GM12873 (cell line): ENCODE measurements at regions not wholly inside any gene's neighbourhood (a gene's known extent, or its start where the extent isn't known, plus 50 kb on each side); places are given as distances from the start of the nearest gene placed in this dataset.

ENCODE experiments used
- TF ChIP-seq, protein P1 (sequence below): IDR thresholded peaks from 2 replicates; pipeline ENCODE4 v1.5.1; 2012; ENCODE audit warnings: low read depth, mild to moderate bottlenecking, moderate library complexity, low read length, control low read depth; ENCODE audit not compliant: insufficient read depth; ENCODE audit errors: missing control alignments

DNA sequence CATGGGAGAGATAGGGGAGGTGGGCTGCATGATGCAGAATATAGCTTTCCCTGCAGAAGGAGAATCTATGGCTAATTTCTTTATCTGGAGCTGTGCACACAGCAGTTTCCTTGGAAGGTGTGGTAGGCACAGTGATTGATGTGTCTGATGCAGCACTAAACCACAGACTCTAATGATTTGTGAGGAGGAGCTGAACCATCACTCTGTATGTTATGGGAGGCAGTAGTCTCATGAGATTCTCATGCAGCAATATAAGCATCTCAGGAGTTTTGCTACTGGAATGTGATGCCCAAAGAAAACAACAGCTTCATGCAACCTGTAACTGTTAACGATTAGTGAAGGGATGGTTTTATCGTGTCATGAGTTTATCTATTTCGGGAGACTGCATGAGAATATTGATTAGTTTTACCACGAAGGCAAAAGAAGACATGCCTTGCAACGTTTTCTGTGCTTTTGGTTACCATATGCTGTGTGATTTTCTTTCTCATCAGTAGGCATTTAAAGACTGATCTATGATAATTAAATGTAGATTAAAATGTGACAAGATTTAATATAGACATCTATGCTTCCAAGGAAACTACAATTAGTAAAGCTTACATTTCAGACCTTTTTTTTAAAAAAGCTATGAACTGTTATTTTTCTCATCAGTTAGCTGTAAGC lies 286.8 kb downstream of the ARL6IP6 start:
- TF ChIP-seq, protein P1, sequence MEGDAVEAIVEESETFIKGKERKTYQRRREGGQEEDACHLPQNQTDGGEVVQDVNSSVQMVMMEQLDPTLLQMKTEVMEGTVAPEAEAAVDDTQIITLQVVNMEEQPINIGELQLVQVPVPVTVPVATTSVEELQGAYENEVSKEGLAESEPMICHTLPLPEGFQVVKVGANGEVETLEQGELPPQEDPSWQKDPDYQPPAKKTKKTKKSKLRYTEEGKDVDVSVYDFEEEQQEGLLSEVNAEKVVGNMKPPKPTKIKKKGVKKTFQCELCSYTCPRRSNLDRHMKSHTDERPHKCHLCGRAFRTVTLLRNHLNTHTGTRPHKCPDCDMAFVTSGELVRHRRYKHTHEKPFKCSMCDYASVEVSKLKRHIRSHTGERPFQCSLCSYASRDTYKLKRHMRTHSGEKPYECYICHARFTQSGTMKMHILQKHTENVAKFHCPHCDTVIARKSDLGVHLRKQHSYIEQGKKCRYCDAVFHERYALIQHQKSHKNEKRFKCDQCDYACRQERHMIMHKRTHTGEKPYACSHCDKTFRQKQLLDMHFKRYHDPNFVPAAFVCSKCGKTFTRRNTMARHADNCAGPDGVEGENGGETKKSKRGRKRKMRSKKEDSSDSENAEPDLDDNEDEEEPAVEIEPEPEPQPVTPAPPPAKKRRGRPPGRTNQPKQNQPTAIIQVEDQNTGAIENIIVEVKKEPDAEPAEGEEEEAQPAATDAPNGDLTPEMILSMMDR, result no peak

DNA sequence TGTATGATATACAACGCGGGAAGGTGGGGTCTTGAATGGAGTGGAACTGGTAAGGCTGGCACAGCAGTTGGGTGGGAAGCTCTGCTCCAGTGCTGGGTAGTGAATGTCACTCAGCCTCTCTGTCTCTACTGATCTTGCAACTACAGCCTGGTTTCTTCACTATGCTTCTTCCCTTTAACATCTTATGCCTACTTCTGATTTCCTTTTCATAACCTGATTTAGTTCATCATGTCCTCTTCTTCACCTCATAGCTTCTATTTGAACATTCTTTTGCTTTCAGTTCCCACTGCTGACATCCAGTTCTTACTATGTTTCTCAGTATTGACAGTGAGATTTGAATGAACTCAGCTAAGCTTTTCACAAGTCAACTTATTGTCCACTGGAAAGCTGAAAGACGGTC lies 286.2 kb downstream of the ARL6IP6 start:
- TF ChIP-seq, protein P1, result no peak

DNA sequence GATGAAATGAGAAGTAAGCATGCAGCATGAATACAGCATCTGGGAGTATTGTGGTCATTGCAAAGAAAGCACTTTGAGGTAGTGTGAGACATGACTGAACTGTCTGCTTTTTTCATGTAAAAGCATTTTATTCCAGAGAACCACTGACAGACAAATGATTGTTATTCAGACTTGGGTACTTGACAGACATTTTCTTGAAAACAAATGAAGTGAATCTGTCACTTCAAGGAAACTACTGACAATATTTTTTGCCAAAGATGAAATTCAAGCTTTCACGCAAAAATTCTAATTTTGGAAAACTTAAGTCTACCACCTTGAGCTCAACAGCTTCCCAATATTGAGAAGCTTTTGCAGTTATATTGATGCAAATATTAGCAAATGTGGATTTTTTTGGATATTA lies 255.7 kb downstream of the ARL6IP6 start:
- TF ChIP-seq, protein P1, result no peak

DNA sequence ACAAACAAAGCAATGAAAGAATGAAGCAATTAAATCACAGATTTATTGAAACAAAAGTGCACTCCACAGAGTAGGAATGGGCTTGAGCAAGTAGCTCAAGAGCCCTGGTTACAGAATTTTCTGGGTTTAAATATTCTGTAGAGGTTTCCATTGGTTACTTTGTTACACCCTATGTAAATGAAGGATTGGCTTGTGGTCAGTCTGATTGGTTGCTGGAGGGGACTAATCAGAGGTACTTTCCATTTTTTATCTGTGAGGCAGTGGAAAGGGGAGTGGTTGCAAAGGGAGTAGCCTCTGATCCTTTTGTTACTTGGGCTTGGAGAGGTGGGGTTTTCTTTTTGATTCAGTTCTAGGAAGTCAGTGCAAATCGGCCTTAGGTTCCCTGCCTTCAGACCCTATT lies 253.3 kb downstream of the ARL6IP6 start:
- TF ChIP-seq, protein P1, result no peak

DNA sequence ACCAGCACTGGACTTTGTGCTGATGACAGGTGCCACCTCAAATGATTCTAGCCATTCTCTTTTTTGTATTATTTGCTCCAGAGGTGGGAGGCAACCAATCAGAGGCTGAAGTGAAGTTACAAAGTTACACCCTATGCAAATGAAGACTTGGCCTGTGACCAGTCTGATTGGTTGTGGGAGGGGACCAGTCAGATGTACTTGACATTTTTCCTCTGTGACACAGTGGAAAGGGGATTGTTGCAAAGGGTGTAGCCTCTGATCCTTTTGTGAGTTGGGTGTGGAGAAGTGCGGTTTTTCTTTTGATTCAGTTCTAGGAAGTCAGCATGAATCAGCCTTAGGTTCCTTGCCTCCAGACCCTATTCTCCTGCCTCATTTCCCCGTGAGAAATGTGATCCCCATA lies 244.0 kb downstream of the ARL6IP6 start:
- TF ChIP-seq, protein P1, result no peak

DNA sequence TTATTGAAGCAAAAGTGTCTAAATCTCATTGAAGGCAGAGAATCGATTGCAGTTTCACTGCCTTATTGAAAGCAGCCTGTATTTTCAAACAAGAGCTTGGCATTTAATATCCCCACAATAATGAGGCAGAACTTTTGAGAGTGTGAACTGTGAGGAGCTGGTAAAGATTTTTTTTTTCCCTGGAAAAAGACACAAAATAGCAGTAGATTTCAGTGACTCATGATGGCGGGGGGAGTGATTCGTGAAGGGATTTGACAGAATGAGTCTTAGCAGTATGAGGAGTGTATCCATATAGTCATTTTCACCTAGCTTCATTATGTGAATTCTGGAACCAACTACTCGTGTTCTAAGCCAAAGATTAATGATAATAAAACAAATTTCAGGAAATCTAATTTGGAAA lies 242.9 kb downstream of the ARL6IP6 start:
- TF ChIP-seq, protein P1, result no peak

DNA sequence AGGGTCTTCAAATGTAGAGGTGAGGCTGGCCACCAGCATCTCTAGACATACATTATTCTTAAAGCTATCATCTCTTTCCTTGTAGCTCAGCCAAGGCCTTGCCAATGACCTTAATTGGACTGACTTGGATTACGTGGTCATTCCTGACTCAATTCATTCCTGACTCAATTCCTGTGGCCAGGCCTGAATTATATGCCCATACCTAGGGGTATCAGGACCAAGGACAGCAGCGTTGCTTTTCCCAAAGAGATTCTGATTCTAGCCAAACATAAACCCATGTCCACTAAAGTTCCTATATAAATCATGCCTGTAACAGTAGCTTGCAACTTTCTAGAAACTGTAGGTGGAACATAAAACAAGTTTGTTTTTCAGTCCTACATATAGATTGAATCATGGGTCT lies 231.7 kb downstream of the ARL6IP6 start:
- TF ChIP-seq, protein P1, result no peak

DNA sequence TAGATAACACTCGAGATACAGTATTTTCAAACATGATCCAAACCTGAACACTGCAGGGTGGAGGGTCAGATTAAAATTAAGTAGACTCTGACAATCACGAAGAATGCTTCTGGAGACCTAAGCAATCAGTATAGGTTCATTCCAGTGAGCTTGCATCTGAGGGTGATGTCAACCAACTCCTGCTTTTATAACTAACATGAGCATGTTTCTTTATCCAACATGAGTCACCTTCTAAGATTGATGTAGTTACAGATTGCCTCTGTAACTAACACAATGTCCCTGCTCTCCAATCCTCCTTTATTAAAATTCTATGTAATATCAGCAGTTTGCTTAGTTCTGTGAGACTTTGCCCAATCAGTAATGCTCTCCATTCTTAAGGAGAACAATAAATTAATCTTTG lies 225.7 kb downstream of the ARL6IP6 start:
- TF ChIP-seq, protein P1, result no peak
